ENCODE measurements at regions not wholly inside any gene's neighbourhood (a gene's known extent, or its start where the extent isn't known, plus 50 kb on each side); places are given as distances from the start of the nearest gene placed in this dataset.

GRCh38 chr12:18008642-18009041 lies 81.4 kb downstream of the RERGL start:
- Histone ChIP-seq H3K36me3 (ENCODE audit: control insufficient read depth, insufficient read depth, low read length) (no peaks in the 10 kb centered on the region), H3K4me3 (ENCODE audit: low read length) (no peak overlapping the region), H3K27me3 (ENCODE audit: control insufficient read depth, insufficient read depth, low read length) (no peaks in the 10 kb centered on the region), H3K9me3 (ENCODE audit: control insufficient read depth, insufficient read depth, low read length) (no peaks in the 10 kb centered on the region), H3K27ac (ENCODE audit: low read length) (no peak overlapping the region), H3K4me1 (ENCODE audit: control insufficient read depth, insufficient read depth, low read length) (no peaks in the 10 kb centered on the region)
- no peak for DNase-seq (ENCODE audit: low read depth, low spot score)

DNA sequence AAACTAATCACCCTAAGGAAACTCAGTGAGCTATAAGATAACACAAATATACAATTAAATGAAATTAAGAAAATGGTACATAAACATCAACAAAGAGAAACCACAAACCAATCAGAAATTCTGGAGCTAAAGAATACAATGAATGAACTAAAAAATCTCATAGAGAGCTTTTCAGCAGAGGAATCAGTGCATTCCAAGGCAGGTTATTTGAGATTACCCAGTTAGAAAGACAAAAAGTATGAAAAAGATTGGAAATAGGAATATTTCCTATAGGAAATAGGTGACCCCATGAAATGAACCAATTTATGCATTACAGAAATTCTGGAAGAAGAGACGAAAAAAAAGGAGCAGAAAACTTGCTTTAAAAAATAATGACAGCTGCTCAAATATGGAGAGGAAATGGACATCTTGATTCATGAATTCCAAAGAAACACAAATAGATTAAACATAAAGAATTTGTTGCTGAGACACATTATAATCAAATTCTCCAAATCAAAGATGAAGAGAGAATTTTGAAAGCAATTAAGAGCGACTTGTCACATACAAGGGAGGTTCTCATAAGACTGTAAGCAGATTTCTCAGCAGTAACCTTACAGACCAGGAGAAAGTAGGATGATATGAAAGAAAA lies 90.7 kb downstream of the RERGL start:
- no peak for DNase-seq (ENCODE audit: low read depth, low spot score)
- H3K9me3 ChIP-seq (ENCODE audit: control insufficient read depth, insufficient read depth, low read length), result no peaks in the 10 kb centered on the region
- no peaks in the 10 kb centered on the region for H3K27me3 ChIP-seq (ENCODE audit: control insufficient read depth, insufficient read depth, low read length)
- H3K4me1 ChIP-seq (ENCODE audit: control insufficient read depth, insufficient read depth, low read length), result no peaks in the 10 kb centered on the region
- no peaks in the 10 kb centered on the region for H3K36me3 ChIP-seq (ENCODE audit: control insufficient read depth, insufficient read depth, low read length)
- H3K4me3 ChIP-seq (ENCODE audit: low read length), result no peak overlapping the region
- no peak overlapping the region for H3K27ac ChIP-seq (ENCODE audit: low read length)
- no CpG with 5 or more reads among the region's 2 CpGs for WGBS (ENCODE audit: insufficient coverage, insufficient read length)

- Histone ChIP-seq H3K4me1 (ENCODE audit: control insufficient read depth, insufficient read depth, low read length) (no peaks in the 10 kb centered on the region), H3K27me3 (ENCODE audit: control insufficient read depth, insufficient read depth, low read length) (no peaks in the 10 kb centered on the region), H3K9me3 (ENCODE audit: control insufficient read depth, insufficient read depth, low read length) (no peaks in the 10 kb centered on the region), H3K36me3 (ENCODE audit: control insufficient read depth, insufficient read depth, low read length) (no peaks in the 10 kb centered on the region), H3K4me3 (ENCODE audit: low read length) (no peak overlapping the region), H3K27ac (ENCODE audit: low read length) (no peak overlapping the region)
- no peak for DNase-seq (ENCODE audit: low read depth, low spot score)
- no CpG with 5 or more reads among the region's 6 CpGs for WGBS (ENCODE audit: insufficient coverage, insufficient read length)
Observed at GRCh38 chr12:17992002-17992656, 97.9 kb downstream of the RERGL start.

GRCh38 chr12:17982556-17982955 lies 107.4 kb downstream of the RERGL start:
- Histone ChIP-seq H3K36me3 (ENCODE audit: control insufficient read depth, insufficient read depth, low read length) (no peaks in the 10 kb centered on the region), H3K27me3 (ENCODE audit: control insufficient read depth, insufficient read depth, low read length) (no peaks in the 10 kb centered on the region), H3K27ac (ENCODE audit: low read length) (no peak overlapping the region), H3K4me1 (ENCODE audit: control insufficient read depth, insufficient read depth, low read length) (no peaks in the 10 kb centered on the region), H3K4me3 (ENCODE audit: low read length) (no peak overlapping the region), H3K9me3 (ENCODE audit: control insufficient read depth, insufficient read depth, low read length) (no peaks in the 10 kb centered on the region)
- no CpG with 5 or more reads among the region's 3 CpGs for WGBS (ENCODE audit: insufficient coverage, insufficient read length)
- DNase-seq (ENCODE audit: low read depth, low spot score), result no peak

DNA sequence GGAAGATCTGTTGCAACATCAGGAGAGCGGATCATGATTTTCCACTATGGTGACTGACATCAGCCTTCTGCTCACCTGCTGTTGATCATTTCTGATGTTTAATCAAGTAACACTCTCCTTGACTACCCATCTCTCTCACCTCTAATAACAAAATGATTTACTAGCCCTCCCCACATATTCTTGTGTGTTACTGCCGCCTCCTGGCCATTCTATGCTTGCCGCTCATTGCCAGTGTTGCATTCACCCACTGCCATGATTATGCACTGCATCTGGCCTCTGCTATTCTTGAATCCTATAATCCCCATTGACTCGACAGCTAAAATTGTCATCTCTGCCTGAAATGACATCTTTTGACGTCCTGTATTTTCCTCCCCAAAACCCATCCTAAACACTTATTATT lies 113.8 kb downstream of the RERGL start:
- Histone ChIP-seq H3K4me1 (ENCODE audit: control insufficient read depth, insufficient read depth, low read length) (no peaks in the 10 kb centered on the region), H3K27ac (ENCODE audit: low read length) (no peak overlapping the region), H3K27me3 (ENCODE audit: control insufficient read depth, insufficient read depth, low read length) (no peaks in the 10 kb centered on the region), H3K4me3 (ENCODE audit: low read length) (no peak overlapping the region), H3K36me3 (ENCODE audit: control insufficient read depth, insufficient read depth, low read length) (no peaks in the 10 kb centered on the region), H3K9me3 (ENCODE audit: control insufficient read depth, insufficient read depth, low read length) (no peaks in the 10 kb centered on the region)
- no peak for DNase-seq (ENCODE audit: low read depth, low spot score)
- 100% methylated on average over 1 of the region's 5 CpGs for WGBS (ENCODE audit: insufficient coverage, insufficient read length)

DNA sequence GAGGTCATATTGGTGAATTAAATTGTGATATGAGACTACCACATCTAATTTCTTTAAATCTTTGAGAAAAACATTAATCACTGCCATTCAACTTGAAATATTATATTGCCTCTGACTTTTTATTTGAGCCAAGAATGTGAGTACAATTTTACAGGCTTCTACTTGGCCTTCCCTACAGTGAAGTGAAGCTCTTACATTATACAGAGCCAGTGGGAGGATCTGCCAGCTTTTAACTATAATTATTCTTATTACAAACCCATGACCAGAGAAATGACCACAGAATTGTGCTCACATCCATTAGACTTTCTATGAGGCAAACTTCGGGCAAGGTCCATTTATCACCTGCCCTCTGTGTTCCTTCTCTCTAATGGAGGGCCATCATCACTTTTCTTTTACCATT lies 114.2 kb downstream of the RERGL start:
- Histone ChIP-seq H3K4me3 (ENCODE audit: low read length) (no peak overlapping the region), H3K27ac (ENCODE audit: low read length) (no peak overlapping the region), H3K27me3 (ENCODE audit: control insufficient read depth, insufficient read depth, low read length) (no peaks in the 10 kb centered on the region), H3K9me3 (ENCODE audit: control insufficient read depth, insufficient read depth, low read length) (no peaks in the 10 kb centered on the region), H3K36me3 (ENCODE audit: control insufficient read depth, insufficient read depth, low read length) (no peaks in the 10 kb centered on the region), H3K4me1 (ENCODE audit: control insufficient read depth, insufficient read depth, low read length) (no peaks in the 10 kb centered on the region)
- WGBS (ENCODE audit: insufficient coverage, insufficient read length), result no CpG with 5 or more reads among the region's 1 CpG
- DNase-seq (ENCODE audit: low read depth, low spot score), result no peak

- WGBS (ENCODE audit: insufficient coverage, insufficient read length), result no CpG with 5 or more reads among the region's 2 CpGs
- Histone ChIP-seq H3K36me3 (ENCODE audit: control insufficient read depth, insufficient read depth, low read length) (no peaks in the 10 kb centered on the region), H3K27me3 (ENCODE audit: control insufficient read depth, insufficient read depth, low read length) (no peaks in the 10 kb centered on the region), H3K4me3 (ENCODE audit: low read length) (no peak overlapping the region), H3K27ac (ENCODE audit: low read length) (no peak overlapping the region), H3K9me3 (ENCODE audit: control insufficient read depth, insufficient read depth, low read length) (no peaks in the 10 kb centered on the region), H3K4me1 (ENCODE audit: control insufficient read depth, insufficient read depth, low read length) (no peaks in the 10 kb centered on the region)
- DNase-seq (ENCODE audit: low read depth, low spot score), result no peak
Observed at GRCh38 chr12:17975239-17975638, 114.8 kb downstream of the RERGL start.

DNA sequence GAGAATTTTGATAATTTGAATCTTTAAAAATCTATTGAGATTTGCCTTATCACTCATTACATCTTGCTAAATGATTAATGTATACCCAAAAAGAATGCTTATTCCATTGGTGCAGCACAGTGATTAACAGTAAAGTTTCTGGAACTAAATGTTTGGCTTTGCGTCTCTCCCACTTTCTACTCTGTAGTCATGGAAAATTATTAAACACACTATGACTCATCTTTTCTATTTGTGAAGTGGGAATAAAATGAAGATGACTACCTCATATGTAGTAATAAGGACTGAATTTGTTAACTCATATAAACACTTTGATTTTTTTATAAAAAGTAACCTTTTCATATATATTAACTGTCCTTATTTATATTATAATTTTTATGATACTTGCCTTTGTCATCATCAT lies 118.1 kb downstream of the RERGL start:
- Histone ChIP-seq H3K36me3 (ENCODE audit: control insufficient read depth, insufficient read depth, low read length) (0 out of 2 replicates have a peak, but pooled peaks cover 1% of the 10 kb centered on the region), H3K9me3 (ENCODE audit: control insufficient read depth, insufficient read depth, low read length) (no peaks in the 10 kb centered on the region), H3K4me3 (ENCODE audit: low read length) (no peak overlapping the region), H3K4me1 (ENCODE audit: control insufficient read depth, insufficient read depth, low read length) (no peaks in the 10 kb centered on the region), H3K27ac (ENCODE audit: low read length) (no peak overlapping the region), H3K27me3 (ENCODE audit: control insufficient read depth, insufficient read depth, low read length) (no peaks in the 10 kb centered on the region)
- no peak for DNase-seq (ENCODE audit: low read depth, low spot score)
- WGBS (ENCODE audit: insufficient coverage, insufficient read length), result no CpG with 5 or more reads among the region's 1 CpG

DNA sequence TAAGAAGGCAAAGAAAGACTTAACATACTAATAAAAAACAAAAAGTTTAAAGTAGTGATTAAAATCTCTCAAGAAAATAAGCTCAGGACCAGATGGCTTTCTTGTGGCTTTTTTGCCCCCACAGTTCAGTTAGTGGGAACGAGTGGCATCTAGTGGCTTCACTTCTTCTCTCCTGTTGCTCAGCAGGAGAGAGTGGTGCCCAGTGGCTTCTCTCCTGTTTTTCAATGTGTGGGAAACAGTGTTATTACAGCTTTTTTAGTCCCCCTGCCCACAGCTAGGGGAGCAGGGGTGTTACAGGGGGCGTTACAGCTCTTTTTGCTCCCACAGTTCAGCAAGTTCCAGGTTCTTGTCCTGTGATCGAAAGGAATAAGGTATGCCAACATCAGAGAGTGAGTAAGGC lies 135.2 kb downstream of the RERGL start:
- DNase-seq (ENCODE audit: low read depth, low spot score), result no peak
- Histone ChIP-seq H3K4me3 (ENCODE audit: low read length) (no peak overlapping the region), H3K27me3 (ENCODE audit: control insufficient read depth, insufficient read depth, low read length) (no peaks in the 10 kb centered on the region), H3K9me3 (ENCODE audit: control insufficient read depth, insufficient read depth, low read length) (no peaks in the 10 kb centered on the region), H3K27ac (ENCODE audit: low read length) (no peak overlapping the region), H3K4me1 (ENCODE audit: control insufficient read depth, insufficient read depth, low read length) (no peaks in the 10 kb centered on the region), H3K36me3 (ENCODE audit: control insufficient read depth, insufficient read depth, low read length) (no peaks in the 10 kb centered on the region)
- no CpG with 5 or more reads among the region's 3 CpGs for WGBS (ENCODE audit: insufficient coverage, insufficient read length)

GRCh38 chr12:17950898-17951297 lies 139.1 kb downstream of the RERGL start:
- Histone ChIP-seq H3K4me1 (ENCODE audit: control insufficient read depth, insufficient read depth, low read length) (no peaks in the 10 kb centered on the region), H3K9me3 (ENCODE audit: control insufficient read depth, insufficient read depth, low read length) (no peaks in the 10 kb centered on the region), H3K4me3 (ENCODE audit: low read length) (no peak overlapping the region), H3K27me3 (ENCODE audit: control insufficient read depth, insufficient read depth, low read length) (no peaks in the 10 kb centered on the region), H3K36me3 (ENCODE audit: control insufficient read depth, insufficient read depth, low read length) (no peaks in the 10 kb centered on the region), H3K27ac (ENCODE audit: low read length) (no peak overlapping the region)
- WGBS (ENCODE audit: insufficient coverage, insufficient read length), result no CpG with 5 or more reads among the region's 2 CpGs
- no peak for DNase-seq (ENCODE audit: low read depth, low spot score)

GRCh38 chr12:17949558-17950141 lies 140.3 kb downstream of the RERGL start:
- H3K9me3 ChIP-seq (ENCODE audit: control insufficient read depth, insufficient read depth, low read length), result no peaks in the 10 kb centered on the region
- H3K27me3 ChIP-seq (ENCODE audit: control insufficient read depth, insufficient read depth, low read length), result no peaks in the 10 kb centered on the region
- no peaks in the 10 kb centered on the region for H3K4me1 ChIP-seq (ENCODE audit: control insufficient read depth, insufficient read depth, low read length)
- WGBS (ENCODE audit: insufficient coverage, insufficient read length), result no CpG with 5 or more reads among the region's 2 CpGs
- DNase-seq (ENCODE audit: low read depth, low spot score), result no peak
- no peak overlapping the region for H3K4me3 ChIP-seq (ENCODE audit: low read length)
- H3K27ac ChIP-seq (ENCODE audit: low read length), result no peak overlapping the region
- no peaks in the 10 kb centered on the region for H3K36me3 ChIP-seq (ENCODE audit: control insufficient read depth, insufficient read depth, low read length)

Data from iPS DF 6.9 (cell line).